Stimulated activated naive CD8-positive, alpha-beta T cell treated with anti-CD3 and anti-CD28 coated beads, Interleukin-15, Interleukin-2, amounts not matched to agents 100 ng/mL and 50 ng/mL, for 24 hours (primary cell): ENCODE measurements at regions not wholly inside any gene's neighbourhood (a gene's known extent, or its start where the extent isn't known, plus 50 kb on each side); places are given as distances from the start of the nearest gene placed in this dataset.
"Not testable (repeated sequence)": the region's sequence is repeated elsewhere in the genome, so short reads cannot be mapped to it uniquely, and the experiment has no call there.

Experiments used
- H3K27ac Mint-ChIP-seq: one replicate; pipeline ENCODE4 v1.8.0; 2021; ENCODE audit warnings: mild to moderate bottlenecking, mixed read lengths
- H3K27me3 Mint-ChIP-seq: one replicate; pipeline ENCODE4 v1.8.0; 2021; ENCODE audit warnings: mixed read lengths
- H3K36me3 Mint-ChIP-seq: one replicate; pipeline ENCODE4 v1.8.0; 2021; ENCODE audit warnings: low read depth, mixed read lengths
- H3K4me1 Mint-ChIP-seq: one replicate; pipeline ENCODE4 v1.8.0; 2021; ENCODE audit warnings: low read depth, mixed read lengths
- H3K4me3 Mint-ChIP-seq: one replicate; pipeline ENCODE4 v1.8.0; 2021; ENCODE audit warnings: mild to moderate bottlenecking, mixed read lengths
- H3K9me3 Mint-ChIP-seq: one replicate; pipeline ENCODE4 v1.8.0; 2021; ENCODE audit warnings: mixed read lengths

DNA sequence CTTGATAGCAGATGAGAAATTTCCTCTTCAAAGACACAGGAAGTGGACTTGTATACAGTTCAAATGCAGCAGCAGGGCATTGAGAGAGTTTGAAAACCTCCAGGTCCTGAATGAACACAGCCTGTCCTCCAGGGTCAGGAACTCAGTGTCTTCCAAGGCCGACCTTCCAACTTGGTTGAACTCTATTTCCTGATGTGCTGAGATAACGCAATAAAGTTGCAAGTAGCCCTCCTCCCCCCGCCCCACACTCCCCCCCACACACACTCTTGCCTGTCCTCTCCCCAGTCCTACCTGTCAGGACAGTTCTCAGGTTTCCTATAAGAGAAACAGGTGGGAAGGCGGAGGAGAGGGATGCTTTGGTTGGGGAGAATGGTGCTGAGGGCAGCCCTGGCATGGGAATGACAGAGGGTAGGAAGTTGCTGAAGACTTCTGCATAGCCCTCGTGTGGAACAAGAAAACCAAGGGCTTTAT, 90.0 kb downstream of the CCDC71L start:
- Mint-ChIP-seq H3K9me3 (no peaks in the 10 kb centered on the region), H3K4me1 (peaks cover 13% of the 10 kb centered on the region), H3K36me3 (no peaks in the 10 kb centered on the region), H3K27ac (no peak overlapping the region), H3K27me3 (peaks cover 8% of the 10 kb centered on the region), H3K4me3 (no peak overlapping the region)

- Mint-ChIP-seq H3K4me1 (peaks cover 13% of the 10 kb centered on the region), H3K9me3 (no peaks in the 10 kb centered on the region), H3K27me3 (peaks cover 11% of the 10 kb centered on the region), H3K4me3 (no peak overlapping the region), H3K27ac (no peak overlapping the region), H3K36me3 (no peaks in the 10 kb centered on the region)
Observed at GRCh38 chr7:106570146-106570545, 90.8 kb downstream of the CCDC71L start.

GRCh38 chr7:106569500-106569929, 91.4 kb downstream of the CCDC71L start:
- Mint-ChIP-seq H3K27me3 (peaks cover 14% of the 10 kb centered on the region), H3K27ac (peak overlapping the region; percentile 16), H3K4me1 (peaks cover 13% of the 10 kb centered on the region), H3K36me3 (no peaks in the 10 kb centered on the region), H3K9me3 (no peaks in the 10 kb centered on the region), H3K4me3 (no peak overlapping the region)

DNA sequence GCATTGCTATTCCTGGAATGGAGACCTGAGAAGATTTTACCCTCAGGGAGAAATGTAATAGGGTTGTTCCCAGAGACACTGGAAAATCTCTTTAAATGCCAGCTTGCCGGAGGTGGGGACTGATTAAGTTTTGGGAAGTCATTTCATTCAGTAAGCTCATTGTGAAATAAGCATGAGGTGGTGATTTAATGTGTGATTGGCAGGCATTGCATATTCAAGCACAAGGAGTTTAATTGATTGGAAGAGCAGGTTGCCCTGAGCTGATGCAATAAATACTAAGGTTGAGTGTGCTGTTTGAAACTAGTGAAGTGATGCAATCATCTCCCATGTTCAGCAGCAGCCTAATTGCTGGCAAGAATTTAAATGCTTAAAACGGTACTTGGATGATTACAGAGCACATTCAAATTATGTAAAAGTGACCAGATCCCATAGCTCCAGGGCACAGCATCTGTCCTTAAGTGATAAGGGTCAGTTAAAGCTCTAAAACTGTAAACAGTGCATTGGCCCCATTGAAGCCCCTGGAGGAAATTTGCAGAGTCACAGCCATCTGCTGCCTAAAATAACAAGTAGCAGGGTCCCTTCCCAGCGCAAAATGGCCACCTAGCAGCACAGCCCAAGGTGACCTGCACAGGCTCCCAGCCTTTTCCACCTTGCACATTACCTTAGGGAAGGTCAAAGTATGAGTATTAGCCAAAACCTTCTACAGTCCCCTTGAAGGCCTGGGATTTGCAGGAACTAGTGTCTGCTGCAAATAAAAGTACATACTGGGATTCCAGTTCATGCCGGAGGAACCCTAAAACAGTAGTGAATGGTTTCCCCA, 92.1 kb downstream of the CCDC71L start:
- peak overlapping the region; percentile 16 for H3K27ac Mint-ChIP-seq
- peaks cover 13% of the 10 kb centered on the region for H3K4me1 Mint-ChIP-seq
- H3K27me3 Mint-ChIP-seq: peaks cover 14% of the 10 kb centered on the region
- no peak overlapping the region for H3K4me3 Mint-ChIP-seq
- H3K9me3 Mint-ChIP-seq: no peaks in the 10 kb centered on the region
- no peaks in the 10 kb centered on the region for H3K36me3 Mint-ChIP-seq

- H3K4me1 Mint-ChIP-seq: peaks cover 13% of the 10 kb centered on the region
- no peak overlapping the region for H3K4me3 Mint-ChIP-seq
- H3K27me3 Mint-ChIP-seq: peaks cover 9% of the 10 kb centered on the region
- H3K9me3 Mint-ChIP-seq: no peaks in the 10 kb centered on the region
- peak overlapping the region; percentile 19 for H3K27ac Mint-ChIP-seq
- H3K36me3 Mint-ChIP-seq: no peaks in the 10 kb centered on the region
Observed at GRCh38 chr7:106568002-106568679, 92.8 kb downstream of the CCDC71L start.

DNA sequence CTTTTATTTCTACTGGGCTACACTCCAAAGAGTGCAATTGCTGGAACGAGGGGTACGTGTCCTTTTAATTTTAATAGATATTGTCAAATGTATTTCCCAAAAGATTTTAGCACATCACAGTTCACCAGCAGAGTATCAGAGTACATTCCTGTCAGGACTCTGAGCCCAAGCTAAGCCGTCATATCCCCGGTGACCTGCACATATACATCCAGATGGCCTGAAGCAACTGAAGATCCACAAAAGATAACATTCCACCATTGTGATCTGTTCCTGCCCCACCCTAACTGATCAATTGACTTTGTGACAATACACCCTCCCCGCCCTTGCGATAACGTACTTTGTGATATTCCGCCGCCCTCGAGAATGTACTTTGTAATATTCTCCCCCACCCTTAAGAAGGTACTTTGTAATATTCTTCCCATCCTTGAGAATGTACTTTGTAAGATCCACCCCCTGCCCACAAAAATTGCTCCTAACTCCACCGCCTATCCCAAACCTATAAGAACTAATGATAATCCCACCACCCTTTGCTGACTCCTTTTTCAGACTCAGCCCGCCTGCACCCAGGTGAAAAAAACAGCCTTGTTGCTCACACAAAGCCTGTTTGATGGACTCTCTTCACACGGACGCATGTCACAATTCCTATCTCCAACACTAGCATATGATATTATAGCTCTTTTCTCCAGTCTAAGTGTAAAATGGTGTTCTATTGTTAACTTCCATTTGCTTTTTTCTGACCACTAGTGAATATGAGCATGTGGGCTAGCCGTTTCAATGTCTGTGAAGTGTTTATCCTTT, 93.6 kb downstream of the CCDC71L start:
- Mint-ChIP-seq H3K4me1 (peaks cover 13% of the 10 kb centered on the region), H3K27ac (peak overlapping the region; percentile 19)
- H3K27me3 Mint-ChIP-seq, H3K4me3 Mint-ChIP-seq, H3K9me3 Mint-ChIP-seq, H3K36me3 Mint-ChIP-seq: not testable (repeated sequence)

- H3K36me3 Mint-ChIP-seq: no peaks in the 10 kb centered on the region
- peaks cover 16% of the 10 kb centered on the region for H3K4me1 Mint-ChIP-seq
- no peak overlapping the region for H3K4me3 Mint-ChIP-seq
- H3K27me3 Mint-ChIP-seq: peaks cover 6% of the 10 kb centered on the region
- H3K27ac Mint-ChIP-seq: no peak overlapping the region
- H3K9me3 Mint-ChIP-seq: no peaks in the 10 kb centered on the region
Observed at GRCh38 chr7:106566672-106567071, 94.3 kb downstream of the CCDC71L start.

GRCh38 chr7:106566196-106566595, 94.8 kb downstream of the CCDC71L start:
- Mint-ChIP-seq H3K27me3 (peaks cover 6% of the 10 kb centered on the region), H3K4me3 (no peak overlapping the region), H3K9me3 (no peaks in the 10 kb centered on the region), H3K27ac (no peak overlapping the region), H3K4me1 (peaks cover 20% of the 10 kb centered on the region), H3K36me3 (no peaks in the 10 kb centered on the region)

DNA sequence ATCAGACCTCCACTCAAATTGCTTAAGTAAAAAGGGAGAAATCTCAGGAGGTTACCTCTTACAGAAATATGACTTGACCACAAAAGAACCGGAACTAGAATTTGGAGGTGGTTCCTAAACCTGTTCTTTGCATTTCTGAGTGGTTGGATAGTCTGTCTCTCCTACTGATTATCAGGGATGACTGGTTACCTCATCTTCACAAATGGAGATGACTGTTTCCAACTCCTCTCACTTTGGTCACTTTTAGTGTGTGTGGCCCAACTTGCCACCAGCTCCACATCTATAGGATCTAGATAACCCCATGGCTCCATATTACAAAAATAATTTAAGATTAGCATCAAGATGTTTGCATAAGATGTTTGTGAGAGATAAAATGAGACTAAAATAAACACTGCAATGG, 95.5 kb downstream of the CCDC71L start:
- Mint-ChIP-seq H3K9me3 (no peaks in the 10 kb centered on the region), H3K27me3 (peaks cover 6% of the 10 kb centered on the region), H3K36me3 (no peaks in the 10 kb centered on the region), H3K27ac (no peak overlapping the region), H3K4me3 (no peak overlapping the region), H3K4me1 (peaks cover 28% of the 10 kb centered on the region)

- H3K4me3 Mint-ChIP-seq: no peak overlapping the region
- H3K27me3 Mint-ChIP-seq: peaks cover 11% of the 10 kb centered on the region
- H3K36me3 Mint-ChIP-seq: no peaks in the 10 kb centered on the region
- no peak overlapping the region for H3K27ac Mint-ChIP-seq
- H3K4me1 Mint-ChIP-seq: peaks cover 21% of the 10 kb centered on the region
- no peaks in the 10 kb centered on the region for H3K9me3 Mint-ChIP-seq
Observed at GRCh38 chr7:106563466-106564150, 97.3 kb downstream of the CCDC71L start.

GRCh38 chr7:106562711-106563366, 98.1 kb downstream of the CCDC71L start:
- no peak overlapping the region for H3K4me3 Mint-ChIP-seq
- H3K4me1 Mint-ChIP-seq: peaks cover 17% of the 10 kb centered on the region
- H3K27me3 Mint-ChIP-seq: peaks cover 11% of the 10 kb centered on the region
- no peaks in the 10 kb centered on the region for H3K9me3 Mint-ChIP-seq
- no peak overlapping the region for H3K27ac Mint-ChIP-seq
- H3K36me3 Mint-ChIP-seq: no peaks in the 10 kb centered on the region

DNA sequence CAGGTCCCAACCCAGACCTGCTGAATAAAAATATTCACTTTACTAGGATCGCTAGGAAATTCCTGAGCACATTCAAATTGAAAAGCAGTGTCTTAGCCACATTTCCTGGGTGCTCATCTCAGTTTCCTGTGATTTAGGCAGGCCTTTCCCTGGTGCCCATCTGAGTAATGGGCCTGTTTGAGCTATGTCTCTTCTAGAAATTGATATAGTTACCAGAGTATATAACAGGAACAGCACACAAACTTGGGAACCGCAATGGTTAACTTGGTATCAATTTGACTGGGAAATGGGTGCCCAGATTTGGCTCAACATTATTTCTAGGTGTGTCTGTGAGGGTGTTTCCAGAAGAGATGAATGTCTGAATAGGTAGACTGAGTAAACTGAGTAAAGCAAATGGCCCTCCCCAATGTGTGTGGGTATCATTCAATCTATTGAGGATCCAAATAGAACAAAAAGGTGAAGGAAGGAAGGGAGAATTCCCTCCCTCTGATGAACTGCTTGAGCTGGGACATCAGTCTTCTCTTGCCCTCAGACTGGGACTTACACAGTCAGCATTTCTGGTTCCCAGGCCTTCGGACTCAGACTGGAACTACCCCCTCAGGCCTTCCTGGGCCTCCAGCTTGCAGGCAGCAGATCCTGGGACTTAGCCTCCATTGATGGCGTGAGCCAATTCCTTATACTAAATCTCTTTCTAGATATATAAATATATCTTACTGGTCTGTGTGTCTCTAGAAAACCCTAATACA, 99.1 kb downstream of the CCDC71L start:
- Mint-ChIP-seq H3K27ac (peak overlapping the region; percentile 26), H3K9me3 (no peaks in the 10 kb centered on the region), H3K36me3 (no peaks in the 10 kb centered on the region), H3K4me3 (no peak overlapping the region), H3K4me1 (peaks cover 17% of the 10 kb centered on the region), H3K27me3 (peaks cover 15% of the 10 kb centered on the region)

GRCh38 chr7:106561151-106561550, 99.8 kb downstream of the CCDC71L start:
- Mint-ChIP-seq H3K9me3 (no peaks in the 10 kb centered on the region), H3K4me1 (peaks cover 17% of the 10 kb centered on the region), H3K36me3 (no peaks in the 10 kb centered on the region), H3K27me3 (peaks cover 19% of the 10 kb centered on the region), H3K27ac (peak overlapping the region; percentile 26), H3K4me3 (no peak overlapping the region)
